ENCODE measurements at regions not wholly inside any gene's neighbourhood (a gene's known extent, or its start where the extent isn't known, plus 50 kb on each side); places are given as distances from the start of the nearest gene placed in this dataset.

- H3K36me3 Mint-ChIP-seq (ENCODE audit: low read depth) = peaks cover 3% of the 10 kb centered on the region
These were observed 437.8 kb upstream of the CADM1 start for GRCh38 chr11:115942011-115942410.

DNA sequence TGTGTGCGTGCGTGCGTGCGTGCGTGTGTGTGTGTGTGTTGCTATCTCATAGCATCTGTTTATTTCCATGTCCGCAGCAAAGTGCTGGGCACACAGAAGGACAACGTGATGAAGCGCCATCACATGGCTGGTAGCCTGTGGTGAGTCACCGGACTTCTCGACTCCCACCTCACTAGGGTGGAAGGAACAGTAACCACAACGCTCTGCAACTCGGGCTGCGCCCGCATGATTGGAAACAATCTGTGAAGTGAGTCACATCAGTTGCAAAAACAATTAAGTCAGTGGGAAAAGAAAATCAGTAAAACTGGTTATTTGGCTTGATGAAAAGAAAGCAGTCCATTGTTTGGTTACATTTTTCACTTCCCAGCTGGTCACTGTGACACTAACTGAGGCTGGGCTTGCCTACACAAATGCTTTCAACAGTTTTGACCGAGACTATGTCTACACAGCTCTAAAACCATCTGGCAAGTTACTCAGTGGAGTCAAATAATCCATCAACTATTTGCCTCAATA, 437.3 kb upstream of the CADM1 start:
- H3K4me1 Mint-ChIP-seq = no peaks in the 10 kb centered on the region
- no peak overlapping the region for H3K27ac Mint-ChIP-seq (ENCODE audit: unreplicated experiment)
- peaks cover 3% of the 10 kb centered on the region for H3K36me3 Mint-ChIP-seq (ENCODE audit: low read depth)
- H3K27me3 Mint-ChIP-seq (ENCODE audit: low read depth) = no peaks in the 10 kb centered on the region
- TF ChIP-seq CTCF (conservative IDR thresholded peaks at IDR 0.05) = no peak
- DNase-seq (ENCODE audit: low read depth, low spot score) = no peak
- H3K4me3 Mint-ChIP-seq = no peak overlapping the region
- H3K9me3 Mint-ChIP-seq = no peaks in the 10 kb centered on the region

More at GRCh38 chr11:115942011-115942410, 437.8 kb upstream of the CADM1 start:
- Mint-ChIP-seq H3K4me1 (no peaks in the 10 kb centered on the region), H3K27me3 (ENCODE audit: low read depth) (no peaks in the 10 kb centered on the region), H3K9me3 (no peaks in the 10 kb centered on the region), H3K4me3 (no peak overlapping the region), H3K27ac (ENCODE audit: unreplicated experiment) (no peak overlapping the region)
- TF ChIP-seq CTCF (conservative IDR thresholded peaks at IDR 0.05) = no peak
- no peak for DNase-seq (ENCODE audit: low read depth, low spot score)

GRCh38 chr11:115941044-115941443, 436.8 kb upstream of the CADM1 start:
- DNase-seq (ENCODE audit: low read depth, low spot score) = no peak
- Mint-ChIP-seq H3K4me3 (no peak overlapping the region), H3K36me3 (ENCODE audit: low read depth) (no peaks in the 10 kb centered on the region), H3K27me3 (ENCODE audit: low read depth) (no peaks in the 10 kb centered on the region), H3K27ac (ENCODE audit: unreplicated experiment) (no peak overlapping the region), H3K4me1 (no peaks in the 10 kb centered on the region), H3K9me3 (no peaks in the 10 kb centered on the region)
- no peak for TF ChIP-seq CTCF (conservative IDR thresholded peaks at IDR 0.05)

DNA sequence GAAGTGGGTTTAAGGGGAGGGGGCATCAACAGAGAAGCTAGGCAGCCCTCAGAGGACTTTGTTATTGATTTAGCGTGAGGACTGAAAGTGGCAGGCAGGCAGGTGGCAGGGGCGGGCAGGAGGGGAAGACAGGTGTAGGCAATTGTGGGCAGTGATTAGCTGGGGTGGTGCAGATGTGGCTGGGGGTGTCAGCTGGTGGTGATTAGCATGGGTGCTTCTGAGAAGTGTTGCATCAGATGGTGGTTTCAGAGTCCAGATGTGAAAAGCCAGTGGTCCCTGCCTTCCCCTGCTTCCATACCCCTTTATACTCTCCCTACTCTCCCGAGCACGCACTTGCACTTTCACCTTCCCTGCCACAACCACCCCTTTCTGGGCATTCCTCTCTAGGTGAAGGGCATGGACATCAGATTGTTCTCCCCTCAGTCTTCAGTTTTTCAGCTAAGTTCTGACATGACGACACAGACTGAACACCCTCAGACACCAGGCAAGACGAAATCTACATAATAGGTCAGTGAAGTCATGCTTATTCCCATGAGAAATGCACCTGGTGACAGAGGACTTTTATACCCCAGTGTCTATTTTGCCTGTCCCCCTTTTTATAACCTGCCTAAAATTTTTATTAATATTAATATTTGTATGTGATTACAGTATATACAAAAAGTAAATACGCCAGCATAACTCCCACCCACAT, 435.7 kb upstream of the CADM1 start:
- no peak for TF ChIP-seq CTCF (conservative IDR thresholded peaks at IDR 0.05)
- Mint-ChIP-seq H3K27ac (ENCODE audit: unreplicated experiment) (no peak overlapping the region), H3K4me1 (no peaks in the 10 kb centered on the region), H3K27me3 (ENCODE audit: low read depth) (no peaks in the 10 kb centered on the region), H3K9me3 (no peaks in the 10 kb centered on the region), H3K36me3 (ENCODE audit: low read depth) (no peaks in the 10 kb centered on the region), H3K4me3 (no peak overlapping the region)
- DNase-seq (ENCODE audit: low read depth, low spot score) = no peak

GRCh38 chr11:115939104-115939730, 435.0 kb upstream of the CADM1 start:
- no peak for DNase-seq (ENCODE audit: low read depth, low spot score)
- Mint-ChIP-seq H3K27me3 (ENCODE audit: low read depth) (no peaks in the 10 kb centered on the region), H3K36me3 (ENCODE audit: low read depth) (no peaks in the 10 kb centered on the region), H3K4me3 (no peak overlapping the region), H3K4me1 (no peaks in the 10 kb centered on the region), H3K27ac (ENCODE audit: unreplicated experiment) (no peak overlapping the region), H3K9me3 (no peaks in the 10 kb centered on the region)
- TF ChIP-seq CTCF (conservative IDR thresholded peaks at IDR 0.05) = no peak
